IMR-90 (cell line): ENCODE measurements at regions not wholly inside any gene's neighbourhood (a gene's known extent, or its start where the extent isn't known, plus 50 kb on each side); places are given as distances from the start of the nearest gene placed in this dataset.

Experiments used
- ATAC-seq: fragments of 200-7000 bp; cut with Tn5 transposase; 2 replicates; pipeline ENCODE4 v1.9.1; 2020; ENCODE audit warnings: low read depth, mild to moderate bottlenecking, moderate library complexity
- BruUV-seq: library from RNA; stranded (reverse); fragments of 400-500 nt; replicated peaks from 2 replicates; lab custom pipeline; 2021; lab: Mats Ljungman, UMichigan
- CTCF ChIA-PET: fragments of 300-600 bp; formaldehyde crosslinking; extraction: SDS; loops from one replicate; lab custom pipeline; 2021; ENCODE audit warnings: antibody characterized with exemption; lab: Yijun Ruan, JAX
- POLR2A ChIA-PET: fragments of 300-600 bp; sonication (Branson Sonifier 250); formaldehyde crosslinking; loops from one replicate; lab custom pipeline; 2022; ENCODE audit warnings: antibody characterized with exemption; ENCODE audit not compliant: unreplicated experiment; lab: Charles Lee
- DNase-seq: peaks from one replicate; pipeline ENCODE4 v3.0.0; 2013
- H2AFZ ChIP-seq: replicated peaks from 2 replicates; pipeline ENCODE3; 2013; ENCODE audit warnings: low read length, mild to moderate bottlenecking; ENCODE audit not compliant: poor library complexity
- H2AK5ac ChIP-seq: 2 replicates; pipeline ENCODE4 v1.6.1; 2013; ENCODE audit warnings: low read depth, low read length, inconsistent platforms
- H2AK9ac ChIP-seq: replicated peaks from 2 replicates; pipeline ENCODE3; 2013; ENCODE audit warnings: mild to moderate bottlenecking, low read depth, low read length, moderate library complexity; ENCODE audit not compliant: poor library complexity
- H2BK120ac ChIP-seq: 2 replicates; pipeline ENCODE4 v1.6.1; 2013; ENCODE audit warnings: low read depth, low read length, inconsistent platforms
- H2BK15ac ChIP-seq: 3 replicates; pipeline ENCODE4 v1.6.1; 2013; ENCODE audit warnings: low read depth, low read length, inconsistent platforms
- H2BK20ac ChIP-seq: 2 replicates; pipeline ENCODE4 v1.6.1; 2013; ENCODE audit warnings: low read depth, mild to moderate bottlenecking, inconsistent platforms, low read length, moderate library complexity
- H2BK5ac ChIP-seq: 2 replicates; pipeline ENCODE4 v1.6.1; 2013; ENCODE audit warnings: mild to moderate bottlenecking, low read depth, low read length, inconsistent platforms; ENCODE audit not compliant: poor library complexity, severe bottlenecking
- H3K14ac ChIP-seq: replicated peaks from 2 replicates; pipeline ENCODE4 v1.6.1; 2013; ENCODE audit warnings: low read depth, low read length, inconsistent platforms
- H3K18ac ChIP-seq: 2 replicates; pipeline ENCODE4 v1.6.1; 2013; ENCODE audit warnings: low read depth, low read length, control low read depth
- H3K23ac ChIP-seq: 2 replicates; pipeline ENCODE4 v1.6.1; 2013; ENCODE audit warnings: low read depth, low read length, inconsistent platforms
- H3K27ac ChIP-seq: 2 replicates; pipeline ENCODE4 v1.5.1; 2013; ENCODE audit warnings: mild to moderate bottlenecking, control low read depth, low read length; ENCODE audit not compliant: insufficient read depth
- H3K27me3 ChIP-seq: 2 replicates; pipeline ENCODE4 v1.6.1; 2013; ENCODE audit warnings: low read length; ENCODE audit not compliant: control insufficient read depth, insufficient read depth
- H3K36me3 ChIP-seq: 2 replicates; pipeline ENCODE4 v1.6.1; 2013; ENCODE audit warnings: low read length, mixed read lengths; ENCODE audit not compliant: control insufficient read depth, insufficient read depth
- H3K4ac ChIP-seq: 2 replicates; pipeline ENCODE4 v1.6.1; 2013; ENCODE audit warnings: low read depth, low read length, inconsistent platforms
- H3K4me1 ChIP-seq: 2 replicates; pipeline ENCODE4 v1.6.1; 2013; ENCODE audit warnings: low read length, mixed read lengths; ENCODE audit not compliant: control insufficient read depth, insufficient read depth
- H3K4me2 ChIP-seq: 2 replicates; pipeline ENCODE4 v1.6.1; 2013; ENCODE audit warnings: low read depth, mild to moderate bottlenecking, control low read depth, low read length, moderate library complexity
- H3K4me3 ChIP-seq: 2 replicates; pipeline ENCODE4 v1.5.1; 2013; ENCODE audit warnings: low read depth, mild to moderate bottlenecking, control low read depth, low read length, moderate library complexity; ENCODE audit not compliant: insufficient read depth
- H3K56ac ChIP-seq: 2 replicates; pipeline ENCODE4 v1.6.1; 2013; ENCODE audit warnings: low read length, inconsistent platforms; ENCODE audit not compliant: insufficient read depth; ENCODE audit errors: extremely low read depth
- H3K79me1 ChIP-seq, 2 experiments: 2 replicates each; pipeline ENCODE4 v1.6.1; 2013; ENCODE audit warnings: low read length in 2 of 2, inconsistent platforms in 1 of 2, low read depth in 1 of 2
- H3K9ac ChIP-seq: 2 replicates; pipeline ENCODE4 v1.6.1; 2013; ENCODE audit warnings: low read depth, low read length, control low read depth
- H3K9me1 ChIP-seq: 2 replicates; pipeline ENCODE4 v1.6.1; 2013; ENCODE audit warnings: low read length, inconsistent platforms; ENCODE audit not compliant: insufficient read depth
- H3K9me3 ChIP-seq: 2 replicates; pipeline ENCODE4 v1.6.1; 2013; ENCODE audit warnings: low read length; ENCODE audit not compliant: control insufficient read depth, insufficient read depth
- H4K20me1 ChIP-seq: 2 replicates; pipeline ENCODE4 v1.6.1; 2013; ENCODE audit warnings: low read length, inconsistent platforms; ENCODE audit not compliant: insufficient read depth
- H4K5ac ChIP-seq: 2 replicates; pipeline ENCODE4 v1.6.1; 2013; ENCODE audit warnings: mild to moderate bottlenecking, low read depth, low read length, control low read depth
- H4K8ac ChIP-seq, 2 experiments: 2 replicates each; pipeline ENCODE4 v1.6.1; 2013; ENCODE audit warnings: low read depth in 2 of 2, low read length in 2 of 2, control low read depth in 1 of 2, inconsistent platforms in 1 of 2
- H4K91ac ChIP-seq: 2 replicates; pipeline ENCODE4 v1.6.1; 2013; ENCODE audit warnings: low read depth, low read length, inconsistent platforms; ENCODE audit not compliant: insufficient read depth
- BHLHE40 ChIP-seq: fragments of 150-350 bp; IDR thresholded peaks from 2 replicates; pipeline ENCODE4 v1.6.1; 2016; ENCODE audit warnings: mild to moderate bottlenecking, low read depth, low read length
- CEBPB ChIP-seq: IDR thresholded peaks from 2 replicates; pipeline ENCODE4 v1.6.1; 2012; ENCODE audit warnings: low read depth, low read length, improper control_type of control experiment
- CTCF ChIP-seq: conservative IDR thresholded peaks from 2 replicates; pipeline ENCODE4 v1.5.1; 2012; ENCODE audit warnings: mild to moderate bottlenecking, low read depth, low read length, improper control_type of control experiment
- ELK1 ChIP-seq: fragments of 150-350 bp; IDR thresholded peaks from 2 replicates; pipeline ENCODE4 v1.6.1; 2016; ENCODE audit warnings: low read depth, mild to moderate bottlenecking, low read length, moderate library complexity, borderline replicate concordance
- FOS ChIP-seq: fragments of 150-350 bp; IDR thresholded peaks from 2 replicates; pipeline ENCODE4 v1.6.1; 2016; ENCODE audit warnings: low read depth, low read length
- MAFK ChIP-seq: IDR thresholded peaks from 2 replicates; pipeline ENCODE4 v1.6.1; 2012; ENCODE audit warnings: low read depth, low read length, improper control_type of control experiment
- MAZ ChIP-seq: IDR thresholded peaks from 2 replicates; pipeline ENCODE4 v1.6.1; 2012; ENCODE audit warnings: low read depth, mild to moderate bottlenecking, low read length, improper control_type of control experiment, moderate library complexity, borderline replicate concordance
- MXI1 ChIP-seq: IDR thresholded peaks from 2 replicates; pipeline ENCODE4 v1.6.1; 2012; ENCODE audit warnings: low read depth, mild to moderate bottlenecking, low read length, moderate library complexity, borderline replicate concordance
- NFE2L2 ChIP-seq: fragments of 150-350 bp; IDR thresholded peaks from 2 replicates; pipeline ENCODE4 v1.6.1; 2016; ENCODE audit warnings: low read depth, mild to moderate bottlenecking, low read length
- POLR2A ChIP-seq: IDR thresholded peaks from 2 replicates; pipeline ENCODE4 v1.6.1; 2012; ENCODE audit warnings: mild to moderate bottlenecking, low read depth, low read length
- RAD21 ChIP-seq: IDR thresholded peaks from 2 replicates; pipeline ENCODE4 v1.6.1; 2012; ENCODE audit warnings: low read length, improper control_type of control experiment
- RCOR1 ChIP-seq: IDR thresholded peaks from 2 replicates; pipeline ENCODE4 v1.6.1; 2012; ENCODE audit warnings: mild to moderate bottlenecking, low read length, improper control_type of control experiment; ENCODE audit not compliant: insufficient replicate concordance
- RFX5 ChIP-seq: IDR thresholded peaks from 2 replicates; pipeline ENCODE4 v1.8.0; 2012; ENCODE audit warnings: low read depth, mild to moderate bottlenecking, low read length, moderate library complexity
- SMC3 ChIP-seq: fragments of 150-350 bp; IDR thresholded peaks from 2 replicates; pipeline ENCODE4 v1.6.1; 2016; ENCODE audit warnings: low read depth, mild to moderate bottlenecking, antibody characterized with exemption, low read length, moderate library complexity
- USF2 ChIP-seq: fragments of 150-350 bp; IDR thresholded peaks from 2 replicates; pipeline ENCODE4 v1.6.1; 2017; ENCODE audit warnings: mild to moderate bottlenecking, antibody characterized with exemption, low read length, low read depth
- WGBS, 2 experiments: methylation state at CpG; one replicate each; pipeline versions ENCODE4 v1.1.5 to v1.1.7; 2013; ENCODE audit warnings: missing lambda C conversion rate in 2 of 2; ENCODE audit not compliant: insufficient read length in 1 of 2; ENCODE audit errors: extremely low coverage in 2 of 2; 5-methylcytosine and 5-hydroxymethylcytosine counted together
- dilution Hi-C: fragments of 300-500 bp; cut with HindIII; formaldehyde crosslinking; loops from one replicate; pipeline ENCODE4 v1.14.3; 2018; ENCODE audit warnings: low sequenced_read_pairs; ENCODE audit not compliant: unreplicated experiment
- in situ Hi-C: fragments of 300-500 bp; cut with MboI; formaldehyde crosslinking; loops from 3 replicates; pipeline ENCODE4 v1.14.3; 2019; ENCODE audit warnings: low sequenced_read_pairs, inconsistent platforms, mixed read lengths
- intact Hi-C: fragments of 100-400 bp; cut with micrococcal nuclease; formaldehyde crosslinking; loops from 2 replicates; pipeline ENCODE4 v1.10.0; 2022

- no TSS peak for BruUV-seq
- H3K4me2 ChIP-seq: no peak overlapping the region
- no peaks in the 10 kb centered on the region for H3K27me3 ChIP-seq
- no peak overlapping the region for H3K27ac ChIP-seq
- H3K9me3 ChIP-seq: peaks cover 15% of the 10 kb centered on the region
- intact Hi-C loops: no loop called here
- H2AFZ ChIP-seq: no peak overlapping the region
- H2BK5ac ChIP-seq: no peak overlapping the region
- H4K91ac ChIP-seq: no peak overlapping the region
- no peak overlapping the region for H2BK120ac ChIP-seq
- in situ Hi-C loops: no loop called here
- CTCF ChIA-PET: no interaction called here
- no peak overlapping the region for H3K18ac ChIP-seq
- no peak overlapping the region for H2AK9ac ChIP-seq
- no peaks in the 10 kb centered on the region for H3K36me3 ChIP-seq
- H3K23ac ChIP-seq: no peak overlapping the region
- no peak overlapping the region for H3K56ac ChIP-seq
- DNase-seq: no peak
- H3K4me3 ChIP-seq: no peak overlapping the region
- H2AK5ac ChIP-seq: no peak overlapping the region
- dilution Hi-C loops: no loop called here
- H3K14ac ChIP-seq: no peak overlapping the region
- no peak overlapping the region for H2BK15ac ChIP-seq
- no peak overlapping the region for H4K5ac ChIP-seq
- H4K8ac ChIP-seq: no peak overlapping the region
- H3K4ac ChIP-seq: no peak overlapping the region
- H3K79me1 ChIP-seq: no peaks in the 10 kb centered on the region
- H3K4me1 ChIP-seq: no peaks in the 10 kb centered on the region
- H3K9ac ChIP-seq: no peak overlapping the region
- POLR2A ChIA-PET: no interaction called here
- no peak for ATAC-seq
- H3K9me1 ChIP-seq: peaks cover 4% of the 10 kb centered on the region; the same call in 1 of the 2 replicates
- no peak overlapping the region for H2BK20ac ChIP-seq
- no peaks in the 10 kb centered on the region for H4K20me1 ChIP-seq
- WGBS, 2 experiments: 97% methylated on average over 31 of the region's 45 CpGs; no CpG with 5 or more reads in 1 of the 2 experiments
- TF ChIP-seq RAD21 (no peak), NFE2L2 (no peak), CEBPB (no peak), RFX5 (no peak), MXI1 (no peak), CTCF (no peak), BHLHE40 (no peak), USF2 (no peak), MAFK (no peak), RCOR1 (no peak), POLR2A (no peak), ELK1 (no peak), FOS (no peak), SMC3 (no peak), MAZ (no peak)
These were observed 339.4 kb downstream of the FOXL1 start for GRCh38 chr16:86917471-86918365.
